LoVo (cell line): ENCODE measurements at regions not wholly inside any gene's neighbourhood (a gene's known extent, or its start where the extent isn't known, plus 50 kb on each side); places are given as distances from the start of the nearest gene placed in this dataset.

ENCODE experiments used
- DNase-seq: peaks from one replicate; pipeline ENCODE4 v3.0.0-alpha.2; 2016; ENCODE audit warnings: low spot score

DNA sequence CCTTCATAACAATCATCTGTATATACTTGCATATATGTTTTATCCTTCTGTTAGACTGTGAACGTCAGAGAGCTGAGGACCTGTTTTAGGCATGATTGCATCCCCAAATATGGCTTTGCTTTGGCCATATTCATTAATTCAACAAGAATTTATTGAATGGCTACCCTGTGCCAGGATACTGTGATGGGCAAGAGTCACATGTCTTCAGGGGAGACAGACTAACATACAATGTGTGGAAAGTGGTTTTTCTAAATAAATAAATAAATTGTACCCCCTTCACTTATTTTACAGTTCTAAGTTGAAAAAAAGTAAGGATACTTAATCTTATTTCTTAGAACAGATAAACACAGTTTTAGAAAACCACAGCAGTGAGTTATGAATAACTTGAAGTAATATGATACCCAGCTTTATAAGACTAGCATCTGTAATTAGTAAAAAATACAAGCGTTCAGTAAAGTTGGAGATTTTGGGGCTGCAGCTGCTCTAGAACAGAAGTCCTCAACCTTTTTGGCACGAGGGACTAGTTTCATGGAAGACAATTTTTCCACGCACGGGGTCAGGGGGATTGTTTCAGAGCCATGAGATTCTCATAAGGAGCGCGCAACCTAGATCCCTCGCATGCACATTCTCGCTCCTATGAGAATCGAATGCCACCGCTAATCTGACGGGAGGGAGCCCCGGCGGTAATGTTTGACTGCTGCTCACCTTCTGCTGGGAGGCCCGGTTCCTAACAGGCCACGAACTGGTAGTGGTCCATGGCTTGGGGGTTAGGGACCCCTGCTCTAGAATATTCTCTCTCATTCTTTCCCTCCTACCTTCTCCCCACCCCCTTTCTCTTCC lies 89.4 kb upstream of the MTPN start:
- no peak for DNase-seq

DNA sequence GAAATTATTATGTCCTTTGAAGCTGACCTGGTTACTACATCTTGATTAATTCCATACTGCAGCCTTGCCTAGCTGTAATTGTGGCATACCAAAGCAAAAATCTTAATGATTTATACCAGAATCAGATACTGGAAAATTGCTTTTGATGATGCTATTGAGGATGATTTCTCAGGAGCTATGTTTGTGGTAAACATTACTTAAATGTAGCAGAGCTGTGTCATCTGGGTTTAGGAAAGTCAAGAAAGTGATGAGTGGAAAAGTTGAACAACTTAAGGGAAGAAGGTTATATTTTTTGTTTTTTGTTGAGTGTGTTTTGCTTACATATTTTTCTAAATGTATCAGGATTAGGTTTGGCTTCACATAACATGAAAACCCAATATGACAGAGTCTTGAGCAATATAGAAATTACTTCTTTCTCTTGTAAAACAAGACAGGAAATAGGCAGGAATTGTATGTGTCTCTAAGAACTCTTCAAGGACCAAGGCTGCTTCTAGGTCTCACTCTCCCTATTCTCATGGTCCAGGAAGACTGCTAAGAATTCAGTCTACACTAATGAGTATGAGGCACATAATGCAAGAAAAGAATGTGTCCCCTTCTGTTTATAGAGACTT lies 87.6 kb upstream of the MTPN start:
- DNase-seq = no peak

DNA sequence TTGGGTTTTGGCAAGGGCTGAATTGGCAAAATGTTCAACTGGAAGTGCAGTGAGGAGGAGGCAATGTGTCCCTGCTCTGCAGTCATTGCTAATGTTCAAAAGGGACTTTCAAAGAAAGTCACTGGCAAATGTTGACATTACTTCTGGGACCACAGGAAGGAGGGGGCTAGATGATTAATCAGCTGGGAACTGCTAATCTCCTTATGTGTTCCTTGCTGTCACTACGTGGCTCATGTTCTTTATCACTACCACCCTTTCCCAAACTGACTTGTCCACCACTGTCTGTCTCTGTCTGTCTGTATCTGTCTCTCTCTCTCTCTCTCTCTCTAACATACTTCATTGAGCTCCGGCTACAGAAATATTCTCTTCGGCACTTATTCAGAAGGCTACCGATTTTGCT lies 86.9 kb upstream of the MTPN start:
- no peak for DNase-seq

DNA sequence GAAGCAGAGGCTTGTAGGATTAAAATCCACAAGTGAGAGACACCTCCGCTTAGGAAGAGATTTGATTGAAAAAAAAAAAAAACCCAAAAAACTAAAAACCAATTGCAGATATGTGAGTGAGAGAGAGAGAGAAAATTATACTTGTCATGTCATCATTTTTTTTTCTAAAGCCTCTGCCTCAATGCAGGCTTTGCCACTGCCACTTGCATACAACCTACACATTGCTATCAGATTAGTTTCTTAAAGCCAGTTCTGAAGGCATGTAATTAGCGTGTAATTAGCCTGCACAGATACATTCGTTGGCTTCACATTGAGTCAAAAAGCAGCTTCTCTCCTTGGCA lies 86.1 kb upstream of the MTPN start:
- DNase-seq = no peak

DNA sequence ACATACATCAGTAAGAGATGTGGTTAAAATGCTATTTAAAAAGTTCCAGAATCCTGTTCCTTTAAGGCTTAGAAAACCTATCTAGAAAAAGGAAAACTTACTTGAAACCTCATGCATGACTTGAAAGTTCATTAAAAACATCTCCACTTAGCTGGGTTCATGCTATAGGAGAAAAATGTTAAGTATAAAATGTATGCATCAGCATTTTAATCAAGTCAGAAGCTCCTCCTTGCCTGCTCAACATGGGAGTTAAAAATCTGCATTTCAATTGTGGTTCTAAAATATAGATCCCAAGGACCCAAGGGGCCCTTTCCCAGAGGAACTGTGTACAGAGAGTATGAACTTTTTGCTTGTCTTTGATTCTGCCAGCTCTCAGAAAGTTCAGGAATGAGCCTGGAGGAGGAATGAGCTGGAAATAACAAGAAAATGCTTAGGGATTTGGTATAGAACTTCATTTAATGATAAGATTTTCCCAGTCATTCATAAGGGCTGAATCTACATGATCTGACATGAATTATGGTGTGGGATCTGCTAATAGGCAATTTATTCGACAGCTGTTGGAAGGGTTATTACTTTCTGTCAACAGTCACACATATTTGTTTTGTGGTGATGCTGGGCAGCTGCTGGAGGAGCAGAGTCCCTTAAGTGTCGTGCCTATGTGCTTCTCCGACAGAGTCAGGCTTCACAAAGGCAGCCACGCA lies 85.6 kb upstream of the MTPN start:
- DNase-seq = no peak

DNA sequence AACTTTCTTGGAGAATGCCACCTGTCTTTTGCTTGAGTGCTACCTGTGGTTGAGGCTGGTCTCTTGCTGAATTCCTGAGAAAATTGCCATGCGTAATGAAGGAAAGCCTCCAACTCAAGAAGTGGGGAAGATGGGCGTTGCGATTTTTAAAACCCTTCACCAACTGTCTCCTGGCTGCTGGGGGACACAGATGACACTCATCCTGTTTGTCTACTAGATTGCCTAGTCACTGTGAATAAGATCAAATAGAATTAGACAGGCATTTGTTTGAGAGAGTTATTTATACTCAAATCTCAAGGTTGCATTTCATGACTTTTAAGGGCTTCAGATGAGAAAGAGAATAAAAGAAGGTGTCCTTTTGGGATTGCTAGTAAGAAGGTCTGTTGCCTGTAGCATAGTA lies 84.3 kb upstream of the MTPN start:
- no peak for DNase-seq

DNA sequence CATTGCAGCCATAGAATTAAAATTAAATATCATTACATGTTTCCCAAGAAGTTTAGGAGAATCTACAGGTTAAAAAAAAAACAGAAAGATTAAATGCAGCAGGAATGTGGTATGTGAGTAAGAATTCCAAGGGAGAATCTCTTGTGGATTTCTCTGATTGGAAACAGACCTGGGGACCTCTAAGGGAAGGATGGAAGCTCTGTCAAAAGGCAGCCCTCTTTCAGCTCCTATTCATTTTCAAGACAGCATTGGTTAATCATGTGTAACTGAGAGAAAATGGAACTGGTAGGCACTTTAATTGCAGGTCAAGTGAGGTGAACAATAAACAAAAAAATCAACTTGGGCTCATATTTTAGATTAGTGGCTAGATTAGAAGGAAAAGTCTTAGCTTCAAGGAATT lies 81.4 kb upstream of the MTPN start:
- DNase-seq = no peak

DNA sequence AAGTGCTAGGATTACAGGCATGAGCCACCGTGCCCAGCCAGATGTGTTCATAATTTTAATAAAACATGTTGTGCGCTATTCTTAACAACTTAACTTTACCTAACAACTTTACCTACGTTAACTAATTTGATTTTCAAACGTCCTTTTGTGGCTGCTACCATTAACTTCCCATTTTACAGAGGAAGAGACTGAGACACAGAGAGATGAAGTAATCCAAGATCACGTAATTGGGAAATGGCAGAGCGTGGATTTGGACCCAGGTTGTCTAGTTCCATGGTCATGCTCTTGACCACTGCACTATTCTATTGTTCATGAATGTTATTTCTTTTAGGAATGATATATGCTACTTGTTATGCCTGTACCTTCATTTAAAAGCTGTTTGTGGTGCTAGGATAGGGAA lies 80.3 kb upstream of the MTPN start:
- no peak for DNase-seq

DNA sequence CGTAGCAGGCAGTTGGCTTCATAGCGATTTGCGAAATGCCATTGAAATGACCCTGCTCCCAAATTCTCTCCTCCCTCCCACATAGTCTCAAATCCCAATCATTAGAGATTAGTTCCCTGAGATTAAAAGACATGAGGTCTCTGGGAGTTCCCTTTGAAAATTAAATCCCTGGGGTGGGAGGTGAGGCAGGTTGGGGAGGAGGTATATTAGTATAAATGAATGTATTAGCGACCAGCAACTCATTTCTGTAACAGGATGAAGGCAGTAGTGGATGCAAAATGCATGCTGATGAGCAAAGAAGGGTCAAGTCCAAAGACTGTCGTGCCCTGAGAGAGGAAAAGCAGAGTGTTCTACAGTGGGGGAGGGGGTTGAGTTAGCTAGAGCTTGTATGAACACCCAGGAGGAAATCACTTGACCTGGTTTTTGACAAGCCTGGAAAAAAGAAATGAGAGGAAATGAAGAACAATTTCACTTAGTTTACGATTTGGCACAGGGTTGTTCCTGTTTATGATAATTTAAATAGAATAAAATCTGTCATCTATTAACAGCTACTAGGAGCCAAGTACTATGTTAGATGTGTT lies 79.6 kb upstream of the MTPN start:
- no peak for DNase-seq

DNA sequence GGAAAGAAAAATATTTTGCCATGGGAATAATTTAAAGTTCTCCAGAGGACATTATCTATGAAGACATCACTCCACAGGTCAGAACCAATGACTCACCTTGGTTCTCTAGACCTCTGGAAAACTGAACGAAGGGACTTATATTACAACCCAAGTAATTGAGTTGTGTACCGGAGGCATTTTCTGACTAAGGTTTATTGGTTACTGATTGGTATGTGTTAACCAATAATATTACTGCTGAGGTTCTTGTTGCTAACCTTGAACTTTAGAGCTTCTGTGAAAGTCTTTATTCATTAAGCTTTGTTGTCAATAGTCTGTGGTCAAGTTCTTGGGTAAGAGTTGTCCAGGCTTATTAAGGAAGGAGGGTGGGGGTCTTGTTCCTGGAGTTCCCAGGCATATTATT lies 78.1 kb upstream of the MTPN start:
- DNase-seq = no peak

DNA sequence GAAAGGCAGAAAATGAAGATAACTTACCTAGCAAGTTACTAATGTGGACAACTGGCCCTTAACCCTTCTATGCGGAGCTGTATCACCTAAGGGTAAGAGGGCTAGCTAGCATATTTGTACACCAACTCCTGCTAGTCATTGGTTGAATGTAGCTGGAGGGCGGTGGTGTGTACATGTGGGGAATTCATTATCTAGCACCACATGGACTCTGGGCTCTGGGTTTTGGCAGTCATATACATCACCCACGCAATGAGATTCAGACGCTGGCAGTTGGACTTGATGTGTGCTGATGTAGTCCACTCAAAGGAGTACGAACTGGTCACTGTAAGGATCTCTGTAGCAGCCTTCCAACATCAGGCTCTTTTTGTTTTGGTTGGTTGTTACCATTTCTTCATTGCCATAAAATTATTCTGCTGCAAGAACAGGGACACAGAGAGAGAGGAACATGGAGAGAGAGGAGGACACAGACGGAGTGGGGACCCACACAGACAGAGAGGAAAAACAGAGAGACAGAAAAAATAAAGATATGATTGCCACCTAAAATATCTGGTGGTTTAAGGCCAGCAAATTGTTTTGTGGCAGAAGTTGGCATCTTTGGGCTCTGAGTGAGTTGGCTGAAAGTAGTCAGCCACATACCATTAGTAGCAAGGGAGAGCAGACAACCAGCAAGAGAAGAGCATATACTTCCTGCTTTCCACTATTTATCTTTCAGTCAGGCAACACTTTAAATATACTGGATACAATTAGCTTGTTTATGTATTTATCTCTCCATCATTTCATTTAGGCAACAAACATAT lies 76.7 kb upstream of the MTPN start:
- DNase-seq = no peak

DNA sequence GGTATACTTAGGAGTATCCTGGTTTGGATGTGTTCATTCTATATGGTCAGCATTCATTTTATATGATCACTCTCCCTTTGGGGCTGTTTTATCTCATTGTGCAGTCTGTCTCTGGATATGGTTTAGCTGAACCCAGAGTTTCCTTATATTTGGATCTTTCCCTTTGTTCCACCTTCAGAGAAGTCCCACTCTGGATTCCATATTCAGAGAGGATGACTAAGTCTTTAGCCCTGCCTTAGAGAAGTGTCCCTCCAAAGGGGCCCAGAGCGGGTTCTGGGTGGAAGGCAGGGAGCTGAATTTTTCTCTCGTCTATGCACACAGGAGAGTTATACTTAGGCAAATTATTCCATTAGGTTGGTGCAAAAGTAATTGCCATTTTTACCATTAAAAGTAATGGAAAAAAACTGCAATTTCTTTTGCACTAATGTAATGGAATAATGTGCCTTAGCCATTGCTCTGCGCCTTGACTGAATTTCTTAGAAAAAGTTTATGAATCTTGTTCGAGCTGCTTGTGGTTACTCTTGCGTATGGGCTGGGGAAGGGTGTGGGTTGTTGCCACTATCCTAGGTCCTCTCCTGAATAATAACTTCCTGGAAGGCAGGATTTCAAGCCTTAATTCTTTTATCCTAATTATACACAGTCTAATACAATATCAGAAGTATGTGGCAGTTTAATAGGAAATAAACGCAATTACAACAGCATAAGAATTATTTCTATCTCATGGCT lies 74.2 kb upstream of the MTPN start:
- DNase-seq = no peak

DNA sequence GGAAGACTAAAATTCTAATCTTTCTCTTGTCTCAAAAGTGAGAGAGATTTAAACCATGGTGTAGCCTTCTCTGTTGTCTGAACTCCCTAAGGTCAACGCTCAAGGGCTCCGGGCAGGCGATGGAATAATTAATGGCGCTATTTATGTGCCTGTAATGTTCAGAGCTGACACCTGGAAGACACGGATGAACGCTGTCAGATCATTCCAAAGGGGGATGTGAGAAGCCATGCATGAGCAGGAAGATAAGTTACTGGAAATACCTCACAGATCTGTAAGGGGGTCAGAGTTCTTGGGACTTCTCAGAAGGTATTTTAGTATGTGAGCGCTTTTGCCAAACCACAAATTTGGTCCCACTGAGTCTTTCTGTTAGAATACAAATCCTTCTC lies 73.3 kb upstream of the MTPN start:
- no peak for DNase-seq

DNA sequence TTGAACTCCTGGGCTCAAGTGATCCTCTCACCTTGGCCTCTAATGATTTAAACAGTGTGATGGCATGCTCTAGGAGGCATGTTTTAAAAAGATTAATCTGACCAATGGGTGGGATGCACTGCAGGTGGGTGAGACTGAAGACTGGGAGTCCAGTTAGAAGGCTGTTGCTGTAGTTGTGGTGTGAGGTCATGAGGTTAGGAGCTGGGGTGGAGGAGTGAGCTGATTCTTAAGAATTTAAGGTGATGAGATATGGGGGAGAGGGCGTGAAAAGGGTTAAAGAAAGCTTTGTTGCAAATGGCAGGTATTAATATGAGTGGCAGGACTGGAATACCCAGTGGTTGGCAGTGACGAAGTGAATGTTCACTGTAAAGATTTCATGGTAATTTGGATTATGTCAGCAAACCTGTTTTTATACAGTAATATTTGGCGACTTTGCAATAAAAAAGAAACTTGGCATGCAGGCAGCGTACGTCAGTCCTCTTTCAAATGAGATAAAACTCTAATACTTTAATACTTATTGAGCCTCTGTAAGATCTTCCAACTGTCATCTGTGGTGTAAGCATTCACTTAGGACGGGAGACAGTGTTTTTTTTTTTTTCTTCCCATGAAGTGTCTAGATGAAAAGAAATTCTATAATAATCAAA lies 72.8 kb upstream of the MTPN start:
- DNase-seq = no peak

DNA sequence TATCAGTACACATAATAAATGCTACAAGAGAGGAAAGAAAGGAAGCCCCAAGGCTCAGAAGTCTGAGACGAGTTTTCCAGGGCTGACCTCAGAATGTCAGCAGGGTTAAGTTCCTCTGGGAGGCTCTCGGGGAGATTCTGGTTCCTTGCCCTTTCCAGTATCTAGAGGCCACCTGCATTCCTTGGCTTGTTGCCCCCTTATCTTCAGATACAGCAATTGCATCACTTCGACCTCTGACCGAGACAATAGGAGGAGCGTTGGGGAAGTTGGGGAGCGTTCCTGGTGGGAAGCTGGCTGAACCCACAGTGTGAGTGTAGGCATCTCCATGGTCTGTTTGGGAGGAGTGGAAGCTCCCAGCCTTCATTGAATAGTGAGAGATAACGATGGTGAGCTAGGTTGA lies 72.0 kb upstream of the MTPN start:
- DNase-seq = no peak

DNA sequence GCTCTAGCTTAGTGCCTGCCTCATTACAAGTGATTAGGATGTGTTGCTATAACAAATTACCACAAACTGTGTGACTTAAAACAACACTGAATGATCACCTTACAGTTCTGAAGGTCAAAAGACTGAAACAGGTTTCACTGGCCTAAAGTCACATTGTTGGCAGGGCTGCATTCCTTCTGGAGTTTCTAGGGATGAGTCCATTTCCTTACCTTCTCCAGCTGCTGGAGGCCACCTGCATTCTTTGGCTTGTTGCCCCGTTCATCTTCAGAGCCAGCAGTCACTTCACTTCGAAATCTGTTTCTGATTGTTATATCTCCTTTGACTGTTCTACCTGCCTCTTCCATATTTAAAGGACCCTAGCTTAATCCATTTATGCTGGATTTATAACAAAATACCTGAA lies 69.4 kb upstream of the MTPN start:
- DNase-seq = no peak

DNA sequence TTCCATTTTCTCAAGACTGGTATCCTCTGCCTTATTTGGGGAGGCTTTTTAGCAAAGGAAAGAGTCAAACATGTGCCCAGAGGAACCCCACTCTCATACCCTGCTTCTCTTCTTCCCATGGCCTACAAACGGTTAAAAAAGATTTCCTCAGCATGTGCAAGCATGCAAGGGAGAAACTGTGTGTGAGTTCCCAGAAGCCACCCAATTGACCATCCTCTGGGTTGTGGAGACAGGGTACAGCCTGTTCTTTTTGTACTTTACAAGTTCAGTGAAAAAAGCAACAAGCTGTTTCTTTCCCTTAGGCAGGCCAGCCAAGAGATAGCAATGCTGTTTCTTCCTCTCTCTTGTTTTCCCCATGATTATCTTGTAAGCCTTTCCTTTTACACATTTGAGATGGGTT lies 68.8 kb upstream of the MTPN start:
- DNase-seq = no peak

DNA sequence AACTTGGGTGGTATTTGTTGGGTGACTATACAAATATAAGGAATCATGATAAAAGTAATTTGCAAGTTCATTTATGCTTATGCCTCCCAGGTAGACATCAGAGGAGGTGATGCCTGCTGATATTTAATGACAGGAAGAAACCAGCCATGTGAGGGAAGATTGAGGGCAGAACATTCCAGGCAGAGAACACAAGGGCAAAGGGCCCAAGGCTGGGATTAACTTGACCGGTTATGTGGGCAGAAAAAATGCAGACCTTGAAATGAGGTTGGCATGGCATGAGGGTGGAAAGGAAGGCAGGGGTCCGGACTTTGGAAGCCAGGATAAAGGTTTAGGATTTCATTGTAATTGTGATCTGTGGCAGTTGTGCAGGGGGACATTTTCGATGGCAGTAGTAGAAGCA lies 68.0 kb upstream of the MTPN start:
- no peak for DNase-seq

DNA sequence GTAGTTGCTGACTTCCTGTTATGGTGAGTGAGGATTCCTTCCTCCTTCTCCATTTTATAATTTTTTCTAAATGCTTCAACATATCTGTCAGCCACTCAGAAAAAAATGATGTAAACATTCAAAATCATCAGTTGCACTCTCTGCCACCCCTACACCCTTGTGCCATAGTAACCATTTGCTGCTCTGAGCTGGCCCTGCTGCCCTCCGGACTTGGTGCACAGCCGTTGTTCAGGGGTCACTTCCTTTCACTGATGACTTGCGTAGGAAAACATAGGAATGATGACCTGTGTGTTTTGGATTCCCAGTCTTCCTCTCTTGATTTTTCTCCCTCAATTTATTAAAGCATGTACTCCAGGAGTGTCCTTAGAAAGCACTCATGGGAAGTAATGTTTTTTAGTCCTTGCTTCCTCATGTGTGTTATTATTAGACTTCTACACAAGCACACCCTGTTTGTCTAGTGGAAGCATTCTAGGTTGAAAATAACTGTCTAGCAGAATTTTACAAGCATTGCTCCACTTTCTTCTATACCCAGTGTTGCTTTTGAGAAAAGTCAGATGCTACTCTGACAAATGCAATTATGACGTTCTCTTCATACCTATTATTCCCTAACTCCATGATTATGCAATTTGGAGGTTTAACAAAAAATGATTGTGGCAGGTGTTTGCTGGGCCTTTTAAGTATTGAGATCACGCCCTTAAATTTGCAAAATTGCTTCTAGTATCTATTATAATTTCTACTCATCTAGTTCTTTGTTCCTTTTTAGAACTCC lies 62.6 kb upstream of the MTPN start:
- no peak for DNase-seq

DNA sequence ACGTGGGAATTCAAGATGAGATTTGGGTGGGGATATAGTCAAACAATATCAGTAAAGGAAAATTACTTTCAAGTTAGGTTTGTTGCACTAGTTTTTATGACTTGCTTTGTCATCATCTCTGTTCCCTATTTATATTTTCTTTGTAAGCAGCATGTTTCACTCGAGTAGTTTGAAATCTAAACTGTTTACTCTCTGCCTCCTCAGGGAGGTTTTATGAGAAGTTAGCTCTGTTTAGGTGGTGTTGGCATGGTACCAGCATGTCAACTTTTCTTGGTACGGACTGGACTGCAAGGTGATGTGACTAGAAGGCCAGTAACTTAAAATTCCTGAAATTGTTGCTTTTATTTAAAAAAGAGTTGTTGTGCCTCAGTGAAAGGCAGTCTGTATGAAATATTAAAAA lies 59.2 kb upstream of the MTPN start:
- no peak for DNase-seq
